HEK293 (cell line): ENCODE measurements at regions not wholly inside any gene's neighbourhood (a gene's known extent, or its start where the extent isn't known, plus 50 kb on each side); places are given as distances from the start of the nearest gene placed in this dataset.

Experiments
- CTCF ChIA-PET: fragments of 350-600 bp; formaldehyde crosslinking; extraction: SDS; loops from one replicate; lab custom pipeline; 2021; ENCODE audit warnings: antibody characterized with exemption; lab: Yijun Ruan, JAX
- POLR2A ChIA-PET: fragments of 300-600 bp; formaldehyde crosslinking; extraction: SDS; loops from one replicate; lab custom pipeline; 2020; ENCODE audit warnings: antibody characterized with exemption, inconsistent platforms; lab: Yijun Ruan, JAX
- H3K27ac ChIP-seq: fragments of 200-500 bp; sonication (Bioruptor generic); 2 replicates; pipeline ENCODE4 v1.5.1; 2014; ENCODE audit warnings: low read depth, low read length, control low read depth, inconsistent platforms; ENCODE audit errors: extremely low read depth
- H3K36me3 ChIP-seq, 2 experiments: fragments of 200-500 bp in 1 of 2; sonication (Bioruptor generic) in 1 of 2; 1 replicate in 1 of 2; 2 replicates in 1 of 2; pipeline ENCODE4 v1.5.1; 2014 to 2017; ENCODE audit warnings: inconsistent platforms in 2 of 2, low read length in 2 of 2; ENCODE audit not compliant: control insufficient read depth in 2 of 2, insufficient read depth in 1 of 2
- H3K4me1 ChIP-seq: fragments of 200-500 bp; sonication (Bioruptor generic); 2 replicates; pipeline ENCODE4 v1.5.1; 2014; ENCODE audit warnings: mild to moderate bottlenecking, low read length, inconsistent platforms; ENCODE audit not compliant: control insufficient read depth, insufficient read depth
- H3K4me3 ChIP-seq: 2 replicates; pipeline ENCODE4 v1.5.1; 2011; ENCODE audit warnings: low read depth, mild to moderate bottlenecking, control low read depth, low read length, moderate library complexity
- H3K9me3 ChIP-seq: fragments of 200-500 bp; sonication (Bioruptor generic); 2 replicates; pipeline ENCODE4 v1.5.1; 2014; ENCODE audit warnings: low read depth, low read length, inconsistent platforms; ENCODE audit not compliant: control insufficient read depth, insufficient read depth
- GFI1B ChIP-seq: fragments of 450-650 bp; formaldehyde crosslinking; IDR thresholded peaks from 2 replicates; pipeline ENCODE4 v1.5.1; 2016; ENCODE audit warnings: missing biosample characterization, missing genetic modification characterization
- MZF1 ChIP-seq: fragments of 450-650 bp; formaldehyde crosslinking; IDR thresholded peaks from 2 replicates; pipeline ENCODE4 v1.5.1; 2017; ENCODE audit warnings: missing biosample characterization, missing genetic modification characterization, borderline replicate concordance
- REPIN1 ChIP-seq: fragments of 450-650 bp; formaldehyde crosslinking; IDR thresholded peaks from 2 replicates; pipeline ENCODE4 v1.5.1; 2017; ENCODE audit warnings: missing biosample characterization, missing genetic modification characterization, low read depth
- ZBTB17 ChIP-seq: fragments of 450-650 bp; formaldehyde crosslinking; IDR thresholded peaks from 2 replicates; pipeline ENCODE4 v1.5.1; 2016; ENCODE audit warnings: missing biosample characterization, missing genetic modification characterization
- ZNF10 ChIP-seq: fragments of 450-650 bp; formaldehyde crosslinking; IDR thresholded peaks from 2 replicates; pipeline ENCODE4 v1.5.1; 2017; ENCODE audit warnings: missing biosample characterization, missing genetic modification characterization
- ZNF112 ChIP-seq: fragments of 450-650 bp; formaldehyde crosslinking; IDR thresholded peaks from 2 replicates; pipeline ENCODE4 v1.5.0; 2017; ENCODE audit warnings: missing biosample characterization, missing genetic modification characterization
- ZNF2 ChIP-seq: fragments of 450-650 bp; formaldehyde crosslinking; IDR thresholded peaks from 2 replicates; pipeline ENCODE4 v1.5.1; 2016; ENCODE audit warnings: missing biosample characterization, missing genetic modification characterization
- ZNF335 ChIP-seq: fragments of 450-650 bp; formaldehyde crosslinking; conservative IDR thresholded peaks from 2 replicates; pipeline ENCODE4 v1.5.1; 2016; ENCODE audit warnings: missing biosample characterization, missing genetic modification characterization
- ZNF501 ChIP-seq: fragments of 450-650 bp; formaldehyde crosslinking; IDR thresholded peaks from 2 replicates; pipeline ENCODE4 v1.5.1; 2016; ENCODE audit warnings: missing biosample characterization, missing genetic modification characterization
- ZNF514 ChIP-seq: fragments of 450-650 bp; formaldehyde crosslinking; IDR thresholded peaks from 2 replicates; pipeline ENCODE4 v1.5.1; 2016; ENCODE audit warnings: missing biosample characterization, missing genetic modification characterization
- ZNF561 ChIP-seq: fragments of 450-650 bp; IDR thresholded peaks from 2 replicates; pipeline ENCODE4 v1.5.1; 2018; ENCODE audit warnings: missing biosample characterization, missing genetic modification characterization, borderline replicate concordance
- ZNF585B ChIP-seq: fragments of 450-650 bp; formaldehyde crosslinking; IDR thresholded peaks from 2 replicates; pipeline ENCODE4 v1.5.1; 2016; ENCODE audit warnings: missing biosample characterization, missing genetic modification characterization
- ZNF791 ChIP-seq: fragments of 450-650 bp; formaldehyde crosslinking; IDR thresholded peaks from 2 replicates; pipeline ENCODE4 v1.5.1; 2016; ENCODE audit warnings: missing biosample characterization, missing genetic modification characterization
- ZNF843 ChIP-seq: fragments of 450-650 bp; formaldehyde crosslinking; IDR thresholded peaks from 2 replicates; pipeline ENCODE4 v1.5.1; 2016; ENCODE audit warnings: missing biosample characterization, missing genetic modification characterization
- TF ChIP-seq, protein P1 (sequence below): fragments of 450-650 bp; formaldehyde crosslinking; IDR thresholded peaks from 2 replicates; pipeline ENCODE4 v1.5.1; 2017; ENCODE audit warnings: missing biosample characterization, missing genetic modification characterization
- TF ChIP-seq, protein P2 (sequence below): fragments of 450-650 bp; formaldehyde crosslinking; IDR thresholded peaks from 2 replicates; pipeline ENCODE4 v1.5.1; 2016; ENCODE audit warnings: missing biosample characterization, missing genetic modification characterization, borderline replicate concordance
- TF ChIP-seq, protein P3 (sequence below): fragments of 450-650 bp; formaldehyde crosslinking; IDR thresholded peaks from 2 replicates; pipeline ENCODE4; 2016; ENCODE audit warnings: missing biosample characterization, missing genetic modification characterization
- TF ChIP-seq, protein P4 (sequence below): fragments of 450-650 bp; formaldehyde crosslinking; IDR thresholded peaks from 2 replicates; pipeline ENCODE4 v1.5.1; 2016; ENCODE audit warnings: missing biosample characterization, missing genetic modification characterization
- TF ChIP-seq, protein P5 (sequence below): fragments of 450-650 bp; formaldehyde crosslinking; IDR thresholded peaks from 2 replicates; pipeline ENCODE4 v1.5.1; 2016; ENCODE audit warnings: missing biosample characterization, missing genetic modification characterization

DNA sequence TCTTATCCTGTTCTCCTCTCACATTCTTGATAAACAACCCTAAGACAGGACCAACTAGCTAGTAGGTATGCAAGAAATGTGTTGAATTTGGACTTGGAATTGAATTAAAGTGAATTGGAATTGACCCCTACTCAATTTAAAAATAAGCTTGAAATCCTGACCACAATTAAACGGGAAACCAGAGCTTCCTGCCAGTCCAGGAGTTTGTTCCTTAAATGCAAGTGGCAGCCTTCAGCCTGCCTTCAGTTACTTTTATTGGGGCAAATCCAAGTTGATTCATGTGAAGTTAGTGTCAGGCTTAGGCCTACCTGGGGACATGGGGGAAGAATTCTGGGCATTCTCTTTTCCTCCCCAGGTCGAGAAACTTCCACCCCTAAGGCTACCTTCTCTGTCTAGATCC, 457.6 kb downstream of the BCL11A start:
- ChIA-PET POLR2A (no interaction called here), CTCF (no interaction called here)
- no peaks in the 10 kb centered on the region for H3K4me1 ChIP-seq
- H3K27ac ChIP-seq: no peak overlapping the region
- no peaks in the 10 kb centered on the region for H3K9me3 ChIP-seq
- H3K36me3 ChIP-seq: no peaks in the 10 kb centered on the region
- TF ChIP-seq ZNF791 (tag by site-specific recombination): no peak
- no peak for TF ChIP-seq ZNF514 (tag by site-specific recombination)
- TF ChIP-seq, protein P1, sequence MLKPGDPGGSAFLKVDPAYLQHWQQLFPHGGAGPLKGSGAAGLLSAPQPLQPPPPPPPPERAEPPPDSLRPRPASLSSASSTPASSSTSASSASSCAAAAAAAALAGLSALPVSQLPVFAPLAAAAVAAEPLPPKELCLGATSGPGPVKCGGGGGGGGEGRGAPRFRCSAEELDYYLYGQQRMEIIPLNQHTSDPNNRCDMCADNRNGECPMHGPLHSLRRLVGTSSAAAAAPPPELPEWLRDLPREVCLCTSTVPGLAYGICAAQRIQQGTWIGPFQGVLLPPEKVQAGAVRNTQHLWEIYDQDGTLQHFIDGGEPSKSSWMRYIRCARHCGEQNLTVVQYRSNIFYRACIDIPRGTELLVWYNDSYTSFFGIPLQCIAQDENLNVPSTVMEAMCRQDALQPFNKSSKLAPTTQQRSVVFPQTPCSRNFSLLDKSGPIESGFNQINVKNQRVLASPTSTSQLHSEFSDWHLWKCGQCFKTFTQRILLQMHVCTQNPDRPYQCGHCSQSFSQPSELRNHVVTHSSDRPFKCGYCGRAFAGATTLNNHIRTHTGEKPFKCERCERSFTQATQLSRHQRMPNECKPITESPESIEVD (tag by site-specific recombination): no peak
- TF ChIP-seq, protein P2, sequence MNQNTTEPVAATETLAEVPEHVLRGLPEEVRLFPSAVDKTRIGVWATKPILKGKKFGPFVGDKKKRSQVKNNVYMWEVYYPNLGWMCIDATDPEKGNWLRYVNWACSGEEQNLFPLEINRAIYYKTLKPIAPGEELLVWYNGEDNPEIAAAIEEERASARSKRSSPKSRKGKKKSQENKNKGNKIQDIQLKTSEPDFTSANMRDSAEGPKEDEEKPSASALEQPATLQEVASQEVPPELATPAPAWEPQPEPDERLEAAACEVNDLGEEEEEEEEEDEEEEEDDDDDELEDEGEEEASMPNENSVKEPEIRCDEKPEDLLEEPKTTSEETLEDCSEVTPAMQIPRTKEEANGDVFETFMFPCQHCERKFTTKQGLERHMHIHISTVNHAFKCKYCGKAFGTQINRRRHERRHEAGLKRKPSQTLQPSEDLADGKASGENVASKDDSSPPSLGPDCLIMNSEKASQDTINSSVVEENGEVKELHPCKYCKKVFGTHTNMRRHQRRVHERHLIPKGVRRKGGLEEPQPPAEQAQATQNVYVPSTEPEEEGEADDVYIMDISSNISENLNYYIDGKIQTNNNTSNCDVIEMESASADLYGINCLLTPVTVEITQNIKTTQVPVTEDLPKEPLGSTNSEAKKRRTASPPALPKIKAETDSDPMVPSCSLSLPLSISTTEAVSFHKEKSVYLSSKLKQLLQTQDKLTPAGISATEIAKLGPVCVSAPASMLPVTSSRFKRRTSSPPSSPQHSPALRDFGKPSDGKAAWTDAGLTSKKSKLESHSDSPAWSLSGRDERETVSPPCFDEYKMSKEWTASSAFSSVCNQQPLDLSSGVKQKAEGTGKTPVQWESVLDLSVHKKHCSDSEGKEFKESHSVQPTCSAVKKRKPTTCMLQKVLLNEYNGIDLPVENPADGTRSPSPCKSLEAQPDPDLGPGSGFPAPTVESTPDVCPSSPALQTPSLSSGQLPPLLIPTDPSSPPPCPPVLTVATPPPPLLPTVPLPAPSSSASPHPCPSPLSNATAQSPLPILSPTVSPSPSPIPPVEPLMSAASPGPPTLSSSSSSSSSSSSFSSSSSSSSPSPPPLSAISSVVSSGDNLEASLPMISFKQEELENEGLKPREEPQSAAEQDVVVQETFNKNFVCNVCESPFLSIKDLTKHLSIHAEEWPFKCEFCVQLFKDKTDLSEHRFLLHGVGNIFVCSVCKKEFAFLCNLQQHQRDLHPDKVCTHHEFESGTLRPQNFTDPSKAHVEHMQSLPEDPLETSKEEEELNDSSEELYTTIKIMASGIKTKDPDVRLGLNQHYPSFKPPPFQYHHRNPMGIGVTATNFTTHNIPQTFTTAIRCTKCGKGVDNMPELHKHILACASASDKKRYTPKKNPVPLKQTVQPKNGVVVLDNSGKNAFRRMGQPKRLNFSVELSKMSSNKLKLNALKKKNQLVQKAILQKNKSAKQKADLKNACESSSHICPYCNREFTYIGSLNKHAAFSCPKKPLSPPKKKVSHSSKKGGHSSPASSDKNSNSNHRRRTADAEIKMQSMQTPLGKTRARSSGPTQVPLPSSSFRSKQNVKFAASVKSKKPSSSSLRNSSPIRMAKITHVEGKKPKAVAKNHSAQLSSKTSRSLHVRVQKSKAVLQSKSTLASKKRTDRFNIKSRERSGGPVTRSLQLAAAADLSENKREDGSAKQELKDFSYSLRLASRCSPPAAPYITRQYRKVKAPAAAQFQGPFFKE: no peak
- no peak for TF ChIP-seq ZNF585B (tag by site-specific recombination)
- no peak for TF ChIP-seq ZNF10 (tag by site-specific recombination)
- no peak overlapping the region for H3K4me3 ChIP-seq

DNA sequence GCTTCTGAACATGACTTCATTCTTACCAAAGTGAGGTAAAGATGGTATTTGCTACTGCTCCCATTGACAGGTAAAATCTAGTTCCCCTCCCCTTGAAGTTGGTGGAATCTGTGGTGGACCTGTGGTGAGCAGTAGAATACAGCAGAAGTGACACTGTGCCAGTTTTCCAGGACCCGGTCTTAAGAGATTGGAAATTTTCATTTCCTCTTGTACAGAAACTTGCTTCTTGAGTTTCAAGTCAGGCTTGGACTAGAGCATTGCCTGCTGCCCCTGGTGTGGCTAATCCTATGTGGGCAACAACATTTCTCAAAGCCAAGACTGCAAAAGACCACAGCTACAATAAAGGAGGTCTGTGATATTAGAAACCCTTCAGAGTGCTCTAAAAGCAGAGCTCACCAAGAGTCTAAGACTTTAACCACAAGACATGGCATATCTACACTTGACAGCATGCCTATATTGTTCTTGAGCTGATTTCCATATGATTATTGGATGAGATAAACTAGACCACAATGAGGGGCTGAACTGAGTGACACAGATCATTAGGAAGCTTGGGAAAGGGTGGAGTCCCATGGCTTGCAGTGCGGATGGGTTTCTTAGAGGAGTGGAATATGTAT, 458.1 kb downstream of the BCL11A start:
- CTCF ChIA-PET: no interaction called here
- H3K27ac ChIP-seq: no peak overlapping the region
- no peaks in the 10 kb centered on the region for H3K36me3 ChIP-seq
- no peak overlapping the region for H3K4me3 ChIP-seq
- POLR2A ChIA-PET: no interaction called here
- H3K9me3 ChIP-seq: no peaks in the 10 kb centered on the region
- H3K4me1 ChIP-seq: no peaks in the 10 kb centered on the region
- TF ChIP-seq, protein P3, sequence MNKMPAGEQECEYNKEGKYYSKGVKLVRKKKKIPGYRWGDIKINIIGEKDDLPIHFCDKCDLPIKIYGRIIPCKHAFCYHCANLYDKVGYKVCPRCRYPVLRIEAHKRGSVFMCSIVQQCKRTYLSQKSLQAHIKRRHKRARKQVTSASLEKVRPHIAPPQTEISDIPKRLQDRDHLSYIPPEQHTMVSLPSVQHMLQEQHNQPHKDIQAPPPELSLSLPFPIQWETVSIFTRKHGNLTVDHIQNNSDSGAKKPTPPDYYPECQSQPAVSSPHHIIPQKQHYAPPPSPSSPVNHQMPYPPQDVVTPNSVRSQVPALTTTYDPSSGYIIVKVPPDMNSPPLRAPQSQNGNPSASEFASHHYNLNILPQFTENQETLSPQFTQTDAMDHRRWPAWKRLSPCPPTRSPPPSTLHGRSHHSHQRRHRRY (tag by site-specific recombination): no peak
- TF ChIP-seq ZNF501 (tag by site-specific recombination) (no peak), REPIN1 (no peak), GFI1B (tag by site-specific recombination) (no peak), ZNF112 (tag by site-specific recombination) (no peak), ZNF335 (tag by site-specific recombination) (no peak), ZBTB17 (tag by site-specific recombination) (no peak), ZNF561 (tag by site-specific recombination) (no peak), ZNF843 (tag by site-specific recombination) (no peak), MZF1 (tag by site-specific recombination) (no peak), ZNF2 (tag by site-specific recombination) (no peak)
- TF ChIP-seq, protein P4, sequence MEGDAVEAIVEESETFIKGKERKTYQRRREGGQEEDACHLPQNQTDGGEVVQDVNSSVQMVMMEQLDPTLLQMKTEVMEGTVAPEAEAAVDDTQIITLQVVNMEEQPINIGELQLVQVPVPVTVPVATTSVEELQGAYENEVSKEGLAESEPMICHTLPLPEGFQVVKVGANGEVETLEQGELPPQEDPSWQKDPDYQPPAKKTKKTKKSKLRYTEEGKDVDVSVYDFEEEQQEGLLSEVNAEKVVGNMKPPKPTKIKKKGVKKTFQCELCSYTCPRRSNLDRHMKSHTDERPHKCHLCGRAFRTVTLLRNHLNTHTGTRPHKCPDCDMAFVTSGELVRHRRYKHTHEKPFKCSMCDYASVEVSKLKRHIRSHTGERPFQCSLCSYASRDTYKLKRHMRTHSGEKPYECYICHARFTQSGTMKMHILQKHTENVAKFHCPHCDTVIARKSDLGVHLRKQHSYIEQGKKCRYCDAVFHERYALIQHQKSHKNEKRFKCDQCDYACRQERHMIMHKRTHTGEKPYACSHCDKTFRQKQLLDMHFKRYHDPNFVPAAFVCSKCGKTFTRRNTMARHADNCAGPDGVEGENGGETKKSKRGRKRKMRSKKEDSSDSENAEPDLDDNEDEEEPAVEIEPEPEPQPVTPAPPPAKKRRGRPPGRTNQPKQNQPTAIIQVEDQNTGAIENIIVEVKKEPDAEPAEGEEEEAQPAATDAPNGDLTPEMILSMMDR (tag by site-specific recombination): no peak
- TF ChIP-seq, protein P5, sequence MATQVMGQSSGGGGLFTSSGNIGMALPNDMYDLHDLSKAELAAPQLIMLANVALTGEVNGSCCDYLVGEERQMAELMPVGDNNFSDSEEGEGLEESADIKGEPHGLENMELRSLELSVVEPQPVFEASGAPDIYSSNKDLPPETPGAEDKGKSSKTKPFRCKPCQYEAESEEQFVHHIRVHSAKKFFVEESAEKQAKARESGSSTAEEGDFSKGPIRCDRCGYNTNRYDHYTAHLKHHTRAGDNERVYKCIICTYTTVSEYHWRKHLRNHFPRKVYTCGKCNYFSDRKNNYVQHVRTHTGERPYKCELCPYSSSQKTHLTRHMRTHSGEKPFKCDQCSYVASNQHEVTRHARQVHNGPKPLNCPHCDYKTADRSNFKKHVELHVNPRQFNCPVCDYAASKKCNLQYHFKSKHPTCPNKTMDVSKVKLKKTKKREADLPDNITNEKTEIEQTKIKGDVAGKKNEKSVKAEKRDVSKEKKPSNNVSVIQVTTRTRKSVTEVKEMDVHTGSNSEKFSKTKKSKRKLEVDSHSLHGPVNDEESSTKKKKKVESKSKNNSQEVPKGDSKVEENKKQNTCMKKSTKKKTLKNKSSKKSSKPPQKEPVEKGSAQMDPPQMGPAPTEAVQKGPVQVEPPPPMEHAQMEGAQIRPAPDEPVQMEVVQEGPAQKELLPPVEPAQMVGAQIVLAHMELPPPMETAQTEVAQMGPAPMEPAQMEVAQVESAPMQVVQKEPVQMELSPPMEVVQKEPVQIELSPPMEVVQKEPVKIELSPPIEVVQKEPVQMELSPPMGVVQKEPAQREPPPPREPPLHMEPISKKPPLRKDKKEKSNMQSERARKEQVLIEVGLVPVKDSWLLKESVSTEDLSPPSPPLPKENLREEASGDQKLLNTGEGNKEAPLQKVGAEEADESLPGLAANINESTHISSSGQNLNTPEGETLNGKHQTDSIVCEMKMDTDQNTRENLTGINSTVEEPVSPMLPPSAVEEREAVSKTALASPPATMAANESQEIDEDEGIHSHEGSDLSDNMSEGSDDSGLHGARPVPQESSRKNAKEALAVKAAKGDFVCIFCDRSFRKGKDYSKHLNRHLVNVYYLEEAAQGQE (tag by site-specific recombination): no peak
